PC-9 (cell line): ENCODE measurements at regions not wholly inside any gene's neighbourhood (a gene's known extent, or its start where the extent isn't known, plus 50 kb on each side); places are given as distances from the start of the nearest gene placed in this dataset.

Experiments used
- BruUV-seq: library from RNA; stranded (reverse); fragments of 400-500 nt; replicated peaks from 2 replicates; lab custom pipeline; 2021; lab: Mats Ljungman, UMichigan
- CTCF ChIA-PET: fragments of 300-600 bp; sonication (Branson Sonifier 250); formaldehyde crosslinking; loops from one replicate; lab custom pipeline; 2022; ENCODE audit warnings: antibody characterized with exemption; lab: Charles Lee
- POLR2A ChIA-PET: fragments of 300-600 bp; sonication (Branson Sonifier 250); formaldehyde crosslinking; loops from one replicate; lab custom pipeline; 2022; ENCODE audit warnings: antibody characterized with exemption; ENCODE audit not compliant: unreplicated experiment; lab: Charles Lee
- DNase-seq, 2 experiments: peaks; one replicate each; pipeline versions ENCODE4 v3.0.0 to v3.0.0-alpha.2; 2015 to 2022; ENCODE audit warnings: mixed read lengths in 1 of 2
- H2AFZ ChIP-seq: fragments of 200-600 bp; sonication (generic); 2 replicates; pipeline ENCODE4 v1.8.1; 2017; ENCODE audit warnings: antibody characterized with exemption
- H3F3A ChIP-seq: fragments of 200-600 bp; sonication (generic); 2 replicates; pipeline ENCODE4 v1.8.1; 2017; ENCODE audit warnings: antibody characterized with exemption, mild to moderate bottlenecking, low read depth; ENCODE audit not compliant: insufficient read depth
- H3K27ac ChIP-seq: fragments of 200-600 bp; sonication (generic); 2 replicates; pipeline ENCODE4 v1.6.1; 2016; ENCODE audit warnings: mixed run types
- H3K27me3 ChIP-seq: fragments of 200-600 bp; sonication (generic); 2 replicates; pipeline ENCODE4 v1.6.1; 2016; ENCODE audit warnings: low read depth, mixed run types; ENCODE audit not compliant: insufficient read depth
- H3K36me3 ChIP-seq: fragments of 200-600 bp; sonication (generic); 2 replicates; pipeline ENCODE4 v1.6.1; 2016; ENCODE audit warnings: low read depth, mixed run types
- H3K4me1 ChIP-seq: fragments of 200-600 bp; sonication (generic); replicated peaks from 2 replicates; pipeline ENCODE4 v1.6.1; 2016; ENCODE audit warnings: mixed run types; ENCODE audit not compliant: insufficient read depth
- H3K4me2 ChIP-seq: fragments of 200-600 bp; sonication (generic); 2 replicates; pipeline ENCODE4 v1.6.1; 2017; ENCODE audit warnings: mixed run types
- H3K4me3 ChIP-seq: fragments of 200-600 bp; sonication (generic); 2 replicates; pipeline ENCODE4 v1.6.1; 2016; ENCODE audit warnings: mixed run types
- H3K79me2 ChIP-seq: fragments of 200-600 bp; sonication (generic); 2 replicates; pipeline ENCODE4 v1.6.1; 2017; ENCODE audit warnings: low read depth, mixed run types
- H3K9me2 ChIP-seq: fragments of 200-600 bp; sonication (generic); 2 replicates; pipeline ENCODE4 v1.8.1; 2017; ENCODE audit warnings: mild to moderate bottlenecking; ENCODE audit not compliant: insufficient read depth
- H3K9me3 ChIP-seq: fragments of 200-600 bp; sonication (generic); 2 replicates; pipeline ENCODE4 v1.8.1; 2016; ENCODE audit warnings: low read depth; ENCODE audit not compliant: insufficient read depth
- H4K20me1 ChIP-seq: fragments of 200-600 bp; sonication (generic); 2 replicates; pipeline ENCODE4 v1.8.1; 2017; ENCODE audit not compliant: insufficient read depth
- EZH2 ChIP-seq: fragments of 200-600 bp; sonication (generic); IDR thresholded peaks from 2 replicates; pipeline ENCODE4 v1.8.0; 2017; ENCODE audit warnings: antibody characterized with exemption, low read depth
- intact Hi-C: fragments of 100-400 bp; cut with micrococcal nuclease; formaldehyde crosslinking; loops from one replicate; pipeline ENCODE4 v1.10.0; 2022; ENCODE audit not compliant: unreplicated experiment
- TF ChIP-seq, protein P1 (sequence below): fragments of 200-600 bp; sonication (generic); conservative IDR thresholded peaks from 2 replicates; pipeline ENCODE4 v1.6.1; 2017; ENCODE audit warnings: mixed run types, antibody characterized with exemption, mild to moderate bottlenecking, moderate library complexity

- no peak overlapping the region for H3K4me3 ChIP-seq
- no peaks in the 10 kb centered on the region for H3K9me3 ChIP-seq
- H4K20me1 ChIP-seq: no peaks in the 10 kb centered on the region
- ChIA-PET POLR2A (no interaction called here), CTCF (no interaction called here)
- no peak overlapping the region for H3K4me2 ChIP-seq
- H2AFZ ChIP-seq: no peak overlapping the region
- no peaks in the 10 kb centered on the region for H3K79me2 ChIP-seq
- intact Hi-C loops: no loop called here
- no peaks in the 10 kb centered on the region for H3F3A ChIP-seq
- H3K36me3 ChIP-seq: no peaks in the 10 kb centered on the region
- no peaks in the 10 kb centered on the region for H3K27me3 ChIP-seq
- no peaks in the 10 kb centered on the region for H3K9me2 ChIP-seq
- TF ChIP-seq, protein P1, sequence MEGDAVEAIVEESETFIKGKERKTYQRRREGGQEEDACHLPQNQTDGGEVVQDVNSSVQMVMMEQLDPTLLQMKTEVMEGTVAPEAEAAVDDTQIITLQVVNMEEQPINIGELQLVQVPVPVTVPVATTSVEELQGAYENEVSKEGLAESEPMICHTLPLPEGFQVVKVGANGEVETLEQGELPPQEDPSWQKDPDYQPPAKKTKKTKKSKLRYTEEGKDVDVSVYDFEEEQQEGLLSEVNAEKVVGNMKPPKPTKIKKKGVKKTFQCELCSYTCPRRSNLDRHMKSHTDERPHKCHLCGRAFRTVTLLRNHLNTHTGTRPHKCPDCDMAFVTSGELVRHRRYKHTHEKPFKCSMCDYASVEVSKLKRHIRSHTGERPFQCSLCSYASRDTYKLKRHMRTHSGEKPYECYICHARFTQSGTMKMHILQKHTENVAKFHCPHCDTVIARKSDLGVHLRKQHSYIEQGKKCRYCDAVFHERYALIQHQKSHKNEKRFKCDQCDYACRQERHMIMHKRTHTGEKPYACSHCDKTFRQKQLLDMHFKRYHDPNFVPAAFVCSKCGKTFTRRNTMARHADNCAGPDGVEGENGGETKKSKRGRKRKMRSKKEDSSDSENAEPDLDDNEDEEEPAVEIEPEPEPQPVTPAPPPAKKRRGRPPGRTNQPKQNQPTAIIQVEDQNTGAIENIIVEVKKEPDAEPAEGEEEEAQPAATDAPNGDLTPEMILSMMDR: no peak
- no peak for TF ChIP-seq EZH2
- no TSS peak for BruUV-seq
- no peaks in the 10 kb centered on the region for H3K4me1 ChIP-seq
- no peak for DNase-seq
- no peak overlapping the region for H3K27ac ChIP-seq
These were observed 735.4 kb downstream of the LTN1 start for GRCh38 chr21:28257276-28257675.

GRCh38 chr21:28256837-28257236, 735.8 kb downstream of the LTN1 start:
- H3K4me2 ChIP-seq: no peak overlapping the region
- no TSS peak for BruUV-seq
- H3K4me3 ChIP-seq: no peak overlapping the region
- H3K4me1 ChIP-seq: no peaks in the 10 kb centered on the region
- no peak overlapping the region for H2AFZ ChIP-seq
- no peak overlapping the region for H3K27ac ChIP-seq
- H4K20me1 ChIP-seq: no peaks in the 10 kb centered on the region
- intact Hi-C loops: no loop called here
- DNase-seq: no peak
- H3K27me3 ChIP-seq: no peaks in the 10 kb centered on the region
- no peaks in the 10 kb centered on the region for H3K9me3 ChIP-seq
- no peaks in the 10 kb centered on the region for H3K9me2 ChIP-seq
- CTCF ChIA-PET: no interaction called here
- POLR2A ChIA-PET: no interaction called here
- no peaks in the 10 kb centered on the region for H3F3A ChIP-seq
- H3K36me3 ChIP-seq: no peaks in the 10 kb centered on the region
- H3K79me2 ChIP-seq: no peaks in the 10 kb centered on the region
- TF ChIP-seq, protein P1: no peak
- no peak for TF ChIP-seq EZH2

DNA sequence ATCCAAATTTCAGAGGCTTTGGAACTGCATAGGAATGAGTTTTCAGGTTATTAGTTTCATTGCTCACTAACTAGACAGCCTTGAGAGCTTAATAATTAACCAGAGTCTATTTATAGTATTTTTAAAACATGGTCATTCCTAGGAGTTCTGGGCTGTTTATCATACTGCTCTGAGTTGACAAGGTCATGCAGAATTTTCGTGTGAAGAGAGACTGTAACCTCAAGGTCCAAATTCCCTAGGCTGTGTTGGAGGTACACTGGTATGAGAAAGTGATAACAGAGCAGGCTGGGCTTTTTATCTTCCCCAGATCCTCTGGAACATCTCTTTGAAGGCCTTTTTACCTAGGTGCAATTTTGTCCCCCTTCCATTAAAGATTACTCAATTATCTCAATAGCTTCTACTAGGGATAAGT, 736.3 kb downstream of the LTN1 start:
- intact Hi-C loops: no loop called here
- TF ChIP-seq, protein P1: no peak
- no peak for TF ChIP-seq EZH2
- POLR2A ChIA-PET: no interaction called here
- no peaks in the 10 kb centered on the region for H3K79me2 ChIP-seq
- CTCF ChIA-PET: no interaction called here
- no peak overlapping the region for H3K4me2 ChIP-seq
- no peaks in the 10 kb centered on the region for H3K9me3 ChIP-seq
- no peak overlapping the region for H3K27ac ChIP-seq
- H4K20me1 ChIP-seq: no peaks in the 10 kb centered on the region
- H3K27me3 ChIP-seq: no peaks in the 10 kb centered on the region
- no TSS peak for BruUV-seq
- DNase-seq: no peak
- H3K4me3 ChIP-seq: no peak overlapping the region
- no peak overlapping the region for H2AFZ ChIP-seq
- H3F3A ChIP-seq: no peaks in the 10 kb centered on the region
- no peaks in the 10 kb centered on the region for H3K4me1 ChIP-seq
- H3K9me2 ChIP-seq: no peaks in the 10 kb centered on the region
- no peaks in the 10 kb centered on the region for H3K36me3 ChIP-seq
